Ascending aorta (tissue), 2 donors: ENCODE measurements at regions not wholly inside any gene's neighbourhood (a gene's known extent, or its start where the extent isn't known, plus 50 kb on each side); places are given as distances from the start of the nearest gene placed in this dataset.

Experiments used
- DNase-seq, 2 donors: peaks; one replicate each; pipeline ENCODE4 v3.0.0-alpha.2; 2019; ENCODE audit warnings: low spot score in 2 of 2
- H3K27ac ChIP-seq, 2 donors: fragments of 200-600 bp; sonication (generic); one replicate each; pipeline ENCODE4 v1.5.1; 2016 to 2017; ENCODE audit warnings: mild to moderate bottlenecking in 1 of 2
- H3K27me3 ChIP-seq: fragments of 200-600 bp; sonication (generic); one replicate; pipeline ENCODE4 v1.5.1; 2017
- H3K36me3 ChIP-seq, 2 donors: fragments of 200-600 bp; sonication (generic); one replicate each; pipeline ENCODE4 v1.5.1; 2016
- H3K4me1 ChIP-seq, 2 donors: fragments of 200-600 bp; sonication (generic); one replicate each; pipeline ENCODE4 v1.5.1; 2016 to 2017; ENCODE audit warnings: mild to moderate bottlenecking in 1 of 2
- H3K4me3 ChIP-seq, 2 donors: fragments of 200-600 bp; sonication (generic); one replicate each; pipeline ENCODE4 v1.5.1; 2016 to 2017; ENCODE audit warnings: mild to moderate bottlenecking in 1 of 2
- H3K9me3 ChIP-seq, 2 donors: fragments of 200-600 bp; sonication (generic); one replicate each; pipeline ENCODE4 v1.5.1; 2016
- intact Hi-C: fragments of 100-400 bp; cut with DNase I; formaldehyde crosslinking; loops from one replicate; pipeline ENCODE4 v1.15.1; 2023
- TF ChIP-seq, protein P1 (sequence below), 3 experiments: fragments of 200-600 bp in 2 of 3; fragments of 450-650 bp in 1 of 3; sonication (generic) in 2 of 3; IDR thresholded peaks; one replicate each; pipeline ENCODE4 v1.5.1; 2016 to 2019; ENCODE audit warnings: antibody characterized with exemption in 3 of 3, mild to moderate bottlenecking in 1 of 3, moderate library complexity in 1 of 3

DNA sequence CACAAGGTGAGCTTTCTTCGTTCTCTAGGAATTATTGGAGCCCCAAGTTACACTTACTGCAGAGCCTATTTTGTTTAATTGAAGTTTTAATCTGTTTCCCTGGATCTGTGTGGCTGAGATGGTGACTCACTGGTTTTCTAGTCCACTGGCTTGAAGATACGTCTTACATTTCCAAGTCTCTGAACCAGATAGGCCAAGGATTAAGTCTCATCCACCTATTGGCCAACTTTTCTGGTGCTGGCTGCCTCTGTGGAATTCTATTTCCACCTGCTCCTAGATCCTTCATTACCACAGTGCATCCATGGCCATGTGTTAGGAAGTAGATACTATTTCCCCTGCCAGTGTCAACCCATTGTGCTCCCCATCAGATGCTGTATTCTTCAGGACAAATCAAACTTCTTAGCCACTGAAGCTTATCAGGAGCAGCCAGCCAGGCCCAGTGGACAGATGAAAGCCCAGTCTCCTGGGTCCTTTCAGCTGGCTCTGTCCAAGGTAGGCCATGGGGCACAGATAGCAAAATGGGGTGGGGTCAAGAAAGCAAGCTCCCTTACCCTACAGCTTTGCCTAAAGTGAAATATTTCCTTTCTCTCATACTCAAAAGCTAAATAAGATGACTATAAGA lies 198.8 kb upstream of the TCF4 start:
- H3K9me3 ChIP-seq = no peaks in the 10 kb centered on the region
- no peaks in the 10 kb centered on the region for H3K4me1 ChIP-seq
- H3K27ac ChIP-seq = no peak overlapping the region
- TF ChIP-seq, protein P1, sequence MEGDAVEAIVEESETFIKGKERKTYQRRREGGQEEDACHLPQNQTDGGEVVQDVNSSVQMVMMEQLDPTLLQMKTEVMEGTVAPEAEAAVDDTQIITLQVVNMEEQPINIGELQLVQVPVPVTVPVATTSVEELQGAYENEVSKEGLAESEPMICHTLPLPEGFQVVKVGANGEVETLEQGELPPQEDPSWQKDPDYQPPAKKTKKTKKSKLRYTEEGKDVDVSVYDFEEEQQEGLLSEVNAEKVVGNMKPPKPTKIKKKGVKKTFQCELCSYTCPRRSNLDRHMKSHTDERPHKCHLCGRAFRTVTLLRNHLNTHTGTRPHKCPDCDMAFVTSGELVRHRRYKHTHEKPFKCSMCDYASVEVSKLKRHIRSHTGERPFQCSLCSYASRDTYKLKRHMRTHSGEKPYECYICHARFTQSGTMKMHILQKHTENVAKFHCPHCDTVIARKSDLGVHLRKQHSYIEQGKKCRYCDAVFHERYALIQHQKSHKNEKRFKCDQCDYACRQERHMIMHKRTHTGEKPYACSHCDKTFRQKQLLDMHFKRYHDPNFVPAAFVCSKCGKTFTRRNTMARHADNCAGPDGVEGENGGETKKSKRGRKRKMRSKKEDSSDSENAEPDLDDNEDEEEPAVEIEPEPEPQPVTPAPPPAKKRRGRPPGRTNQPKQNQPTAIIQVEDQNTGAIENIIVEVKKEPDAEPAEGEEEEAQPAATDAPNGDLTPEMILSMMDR (IDR thresholded peaks at IDR 0.05) = no peak
- H3K4me3 ChIP-seq = no peak overlapping the region
- no peaks in the 10 kb centered on the region for H3K27me3 ChIP-seq
- no peak for DNase-seq
- intact Hi-C loops = loop anchor here (10.0 kb wide), 1 partner anchor 618 kb away; no protein-coding TSS in a partner anchor
- no peaks in the 10 kb centered on the region for H3K36me3 ChIP-seq

DNA sequence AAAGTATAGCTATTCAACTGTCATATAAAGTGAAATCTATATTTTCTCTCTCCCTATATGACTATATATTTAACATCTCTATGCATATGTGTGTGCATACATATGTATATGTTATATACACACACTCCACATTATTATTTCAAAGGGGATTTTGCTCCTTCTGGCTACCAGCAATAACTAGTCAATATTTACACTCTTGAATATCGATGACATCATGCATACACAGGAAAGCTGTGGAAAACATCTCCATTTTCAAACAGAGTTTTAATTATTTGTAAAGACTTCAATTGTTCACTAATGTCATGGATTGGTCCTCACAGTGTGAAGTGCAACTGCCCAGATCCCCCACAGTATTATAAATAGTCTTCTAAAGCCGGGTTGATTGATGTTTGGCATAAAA lies 195.9 kb upstream of the TCF4 start:
- H3K4me3 ChIP-seq = no peak overlapping the region
- TF ChIP-seq, protein P1 (IDR thresholded peaks at IDR 0.05) = no peak
- H3K4me1 ChIP-seq = no peaks in the 10 kb centered on the region
- H3K36me3 ChIP-seq = no peaks in the 10 kb centered on the region
- no peak for DNase-seq
- intact Hi-C loops = loop anchor here (10.0 kb wide), 1 partner anchor 621 kb away; no protein-coding TSS in a partner anchor
- no peak overlapping the region for H3K27ac ChIP-seq
- H3K9me3 ChIP-seq = no peaks in the 10 kb centered on the region
- no peaks in the 10 kb centered on the region for H3K27me3 ChIP-seq

DNA sequence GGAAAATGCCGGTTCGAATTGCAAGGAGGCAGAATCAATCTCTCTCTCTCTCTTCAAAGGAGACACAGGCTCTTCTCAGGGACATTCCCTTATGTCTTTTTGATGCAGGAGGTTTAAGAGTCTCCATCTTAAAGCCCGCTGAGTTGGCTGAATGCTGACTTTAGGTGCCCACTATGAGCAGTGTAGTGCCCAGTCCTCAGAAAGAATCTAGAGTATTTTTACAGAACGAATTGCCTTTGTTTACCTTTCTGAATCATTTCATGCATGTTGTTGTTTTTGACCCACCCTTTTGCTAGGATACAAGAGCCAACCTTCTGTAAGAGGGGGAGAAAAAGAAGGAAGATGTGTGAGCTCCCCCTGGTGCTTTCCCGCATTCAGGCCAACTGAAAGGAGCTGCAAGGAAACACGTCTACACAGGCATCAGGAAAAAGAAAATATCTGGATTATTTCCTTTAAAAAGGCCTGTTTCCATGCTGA lies 193.5 kb upstream of the TCF4 start:
- no peaks in the 10 kb centered on the region for H3K27me3 ChIP-seq
- no peaks in the 10 kb centered on the region for H3K9me3 ChIP-seq
- H3K36me3 ChIP-seq = no peaks in the 10 kb centered on the region
- no peak overlapping the region for H3K27ac ChIP-seq
- TF ChIP-seq, protein P1 (IDR thresholded peaks at IDR 0.05) = peak; percentile 33 to 48 (median 37)
- no peaks in the 10 kb centered on the region for H3K4me1 ChIP-seq
- H3K4me3 ChIP-seq = no peak overlapping the region
- intact Hi-C loops = loop anchor here (2.0 to 10.0 kb wide), 4 partner anchors 367 to 623 kb away; no protein-coding TSS in a partner anchor
- DNase-seq = no peak

DNA sequence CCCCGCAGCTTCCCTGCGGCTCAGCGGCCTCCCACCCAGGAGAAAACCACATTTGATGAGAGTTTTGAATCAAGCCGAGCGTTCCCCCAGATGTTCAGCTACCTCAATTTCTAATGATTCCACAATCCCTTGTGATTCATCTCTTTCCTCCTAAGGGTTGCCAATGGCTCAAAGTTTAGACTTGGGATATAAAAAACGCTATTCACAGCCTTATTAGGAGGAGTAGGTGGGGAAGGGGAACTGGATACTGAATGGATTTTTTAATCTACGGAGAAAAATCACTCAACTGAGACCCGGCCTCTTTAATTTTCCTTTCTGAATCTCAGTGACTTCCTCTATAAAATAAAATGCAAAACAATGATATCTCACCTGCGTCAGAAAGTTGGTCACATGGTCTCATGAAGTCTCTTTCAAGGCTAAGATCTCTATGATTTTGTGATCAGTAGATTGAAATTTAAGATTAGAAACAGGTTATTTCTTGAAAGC lies 192.6 kb upstream of the TCF4 start:
- H3K27ac ChIP-seq = no peak overlapping the region
- H3K4me3 ChIP-seq = peak overlapping the region; percentile 48 to 73
- intact Hi-C loops = loop anchor here (2.0 to 10.0 kb wide), 4 partner anchors 366 to 624 kb away; no protein-coding TSS in a partner anchor
- no peaks in the 10 kb centered on the region for H3K9me3 ChIP-seq
- H3K4me1 ChIP-seq = no peaks in the 10 kb centered on the region
- DNase-seq = no peak
- no peaks in the 10 kb centered on the region for H3K36me3 ChIP-seq
- H3K27me3 ChIP-seq = no peaks in the 10 kb centered on the region
- TF ChIP-seq, protein P1 (IDR thresholded peaks at IDR 0.05) = no peak

DNA sequence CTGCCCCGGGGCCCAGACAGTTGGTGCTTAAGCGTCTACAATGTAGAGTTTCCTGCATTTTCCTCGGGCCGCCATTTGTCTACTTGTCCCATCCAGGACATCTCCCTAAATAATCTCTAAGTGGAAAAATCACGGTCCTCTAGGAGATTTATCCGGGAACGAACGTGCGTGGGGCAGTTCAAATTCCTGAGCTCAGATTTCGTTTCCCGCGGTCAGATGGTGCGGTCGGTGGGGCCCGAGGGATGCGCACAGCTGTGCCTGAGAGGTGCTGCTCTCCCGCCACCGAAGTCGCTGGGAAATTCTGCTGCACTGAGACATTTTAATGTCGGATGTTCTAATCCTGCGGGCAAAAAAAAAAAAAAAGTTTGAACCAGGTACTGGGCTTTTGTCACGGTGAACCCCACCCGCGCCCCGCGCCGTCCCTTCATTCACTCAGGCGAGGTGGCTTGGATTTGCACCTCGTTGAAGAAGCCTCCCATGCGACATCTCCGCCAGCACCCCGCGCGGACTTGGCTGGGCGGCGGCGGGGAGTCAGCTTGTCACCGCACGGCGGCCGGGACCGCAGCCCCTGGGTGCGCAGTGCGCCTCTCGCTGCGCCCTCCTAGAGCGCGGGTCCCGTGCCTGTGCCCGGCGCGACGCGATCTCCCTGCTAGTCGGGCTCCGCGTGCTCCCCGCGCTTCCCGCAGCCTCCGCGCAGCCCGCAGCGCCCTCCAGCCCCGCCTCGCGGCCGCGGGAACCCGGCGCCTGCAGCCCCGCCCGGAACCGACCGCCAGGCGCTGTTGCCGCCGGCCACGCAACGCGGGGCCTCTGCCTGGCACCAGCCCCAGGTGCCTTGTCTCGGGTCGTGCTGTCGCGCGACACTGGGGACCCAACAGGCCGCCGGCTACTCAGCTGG lies 191.9 kb upstream of the TCF4 start:
- Histone ChIP-seq H3K36me3 (no peaks in the 10 kb centered on the region), H3K27ac (no peak overlapping the region), H3K4me3 (peak overlapping the region; percentile 48 to 73), H3K27me3 (no peaks in the 10 kb centered on the region), H3K4me1 (no peaks in the 10 kb centered on the region), H3K9me3 (no peaks in the 10 kb centered on the region)
- TF ChIP-seq, protein P1 (IDR thresholded peaks at IDR 0.05) = peak in 1 of 3 experiments; percentile 38
- intact Hi-C loops = loop anchor here (2.0 to 10.0 kb wide), 4 partner anchors 365 to 625 kb away; no protein-coding TSS in a partner anchor
- no peak for DNase-seq
